Middle frontal gyrus (tissue), 1 donor: ENCODE measurements at regions not wholly inside any gene's neighbourhood (a gene's known extent, or its start where the extent isn't known, plus 50 kb on each side); places are given as distances from the start of the nearest gene placed in this dataset.
"Not testable (repeated sequence)": the region's sequence is repeated elsewhere in the genome, so short reads cannot be mapped to it uniquely, and the experiment has no call there.

Source experiments
- DNase-seq: peaks from one replicate; pipeline ENCODE4 v3.0.0-alpha.2; 2015; ENCODE audit warnings: low spot score; ENCODE audit errors: extremely low spot score

GRCh38 chr3:5951026-5951425 lies 763.5 kb downstream of the EDEM1 start:
- no peak for DNase-seq

GRCh38 chr3:5972586-5972985 lies 785.1 kb downstream of the EDEM1 start:
- no peak for DNase-seq

- DNase-seq: no peak
Measured at GRCh38 chr3:5974630-5975322, 787.3 kb downstream of the EDEM1 start.

- no peak for DNase-seq
Measured at GRCh38 chr3:5977331-5977730, 789.8 kb downstream of the EDEM1 start.

- no peak for DNase-seq
Measured at GRCh38 chr3:5980475-5980874, 793.0 kb downstream of the EDEM1 start.

GRCh38 chr3:5994651-5995050 lies 807.1 kb downstream of the EDEM1 start:
- no peak for DNase-seq

GRCh38 chr3:6018456-6018855 lies 830.9 kb downstream of the EDEM1 start:
- DNase-seq: no peak

- DNase-seq: no peak
Measured at GRCh38 chr3:6022621-6023020, 835.1 kb downstream of the EDEM1 start.

GRCh38 chr3:6025032-6025431 lies 835.9 kb upstream of the GRM7 start:
- no peak for DNase-seq

GRCh38 chr3:6030648-6031047 lies 830.3 kb upstream of the GRM7 start:
- DNase-seq: not testable (repeated sequence)

- DNase-seq: no peak
Measured at GRCh38 chr3:6035626-6036025, 825.3 kb upstream of the GRM7 start.

- no peak for DNase-seq
Measured at GRCh38 chr3:6039971-6040370, 820.9 kb upstream of the GRM7 start.

GRCh38 chr3:6041894-6042293 lies 819.0 kb upstream of the GRM7 start:
- no peak for DNase-seq

- no peak for DNase-seq
Measured at GRCh38 chr3:6047016-6047415, 813.9 kb upstream of the GRM7 start.

GRCh38 chr3:6060251-6060650 lies 800.7 kb upstream of the GRM7 start:
- no peak for DNase-seq

- no peak for DNase-seq
Measured at GRCh38 chr3:6062261-6063187, 798.4 kb upstream of the GRM7 start.

- DNase-seq: no peak
Measured at GRCh38 chr3:6066397-6066796, 794.5 kb upstream of the GRM7 start.

- DNase-seq: not testable (repeated sequence)
Measured at GRCh38 chr3:6066868-6067578, 793.9 kb upstream of the GRM7 start.

GRCh38 chr3:6074952-6075351 lies 786.0 kb upstream of the GRM7 start:
- DNase-seq: no peak

GRCh38 chr3:6078436-6078835 lies 782.5 kb upstream of the GRM7 start:
- no peak for DNase-seq

GRCh38 chr3:6079011-6079410 lies 781.9 kb upstream of the GRM7 start:
- DNase-seq: no peak

GRCh38 chr3:6079561-6080179 lies 781.2 kb upstream of the GRM7 start:
- no peak for DNase-seq
